ENCODE measurements at regions not wholly inside any gene's neighbourhood (a gene's known extent, or its start where the extent isn't known, plus 50 kb on each side); places are given as distances from the start of the nearest gene placed in this dataset.

DNA sequence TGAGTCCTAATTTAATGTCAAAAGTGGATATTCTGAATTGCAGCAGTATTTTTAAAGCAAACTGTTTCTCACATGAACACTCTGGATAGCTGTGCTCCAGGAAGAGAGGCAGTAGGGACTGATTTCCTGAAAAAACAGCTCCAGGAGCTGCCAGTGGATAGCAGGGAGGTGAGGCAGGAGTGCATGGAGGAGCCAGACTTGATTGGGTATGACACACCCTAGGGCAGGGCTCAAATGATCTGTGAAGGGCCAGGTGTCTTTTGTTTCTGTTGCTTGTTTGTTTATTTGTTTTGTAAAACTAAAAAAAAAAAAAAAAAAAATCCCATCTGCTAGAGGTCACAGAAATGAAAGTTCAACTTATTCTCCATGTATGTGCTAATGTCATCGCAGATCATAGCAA, 83.4 kb downstream of the ADRB2 start:
- TF ChIP-seq, protein P1, sequence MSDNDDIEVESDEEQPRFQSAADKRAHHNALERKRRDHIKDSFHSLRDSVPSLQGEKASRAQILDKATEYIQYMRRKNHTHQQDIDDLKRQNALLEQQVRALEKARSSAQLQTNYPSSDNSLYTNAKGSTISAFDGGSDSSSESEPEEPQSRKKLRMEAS (IDR thresholded peaks at IDR 0.05; ENCODE audit: low read depth, low read length): no peak
- TF ChIP-seq, protein P2, sequence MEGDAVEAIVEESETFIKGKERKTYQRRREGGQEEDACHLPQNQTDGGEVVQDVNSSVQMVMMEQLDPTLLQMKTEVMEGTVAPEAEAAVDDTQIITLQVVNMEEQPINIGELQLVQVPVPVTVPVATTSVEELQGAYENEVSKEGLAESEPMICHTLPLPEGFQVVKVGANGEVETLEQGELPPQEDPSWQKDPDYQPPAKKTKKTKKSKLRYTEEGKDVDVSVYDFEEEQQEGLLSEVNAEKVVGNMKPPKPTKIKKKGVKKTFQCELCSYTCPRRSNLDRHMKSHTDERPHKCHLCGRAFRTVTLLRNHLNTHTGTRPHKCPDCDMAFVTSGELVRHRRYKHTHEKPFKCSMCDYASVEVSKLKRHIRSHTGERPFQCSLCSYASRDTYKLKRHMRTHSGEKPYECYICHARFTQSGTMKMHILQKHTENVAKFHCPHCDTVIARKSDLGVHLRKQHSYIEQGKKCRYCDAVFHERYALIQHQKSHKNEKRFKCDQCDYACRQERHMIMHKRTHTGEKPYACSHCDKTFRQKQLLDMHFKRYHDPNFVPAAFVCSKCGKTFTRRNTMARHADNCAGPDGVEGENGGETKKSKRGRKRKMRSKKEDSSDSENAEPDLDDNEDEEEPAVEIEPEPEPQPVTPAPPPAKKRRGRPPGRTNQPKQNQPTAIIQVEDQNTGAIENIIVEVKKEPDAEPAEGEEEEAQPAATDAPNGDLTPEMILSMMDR (IDR thresholded peaks at IDR 0.05; ENCODE audit: low read depth, low read length): no peak
- TF ChIP-seq POLR2A (IDR thresholded peaks at IDR 0.05; ENCODE audit: extremely low read depth, insufficient read length): no peak
- no peak for TF ChIP-seq MYC (IDR thresholded peaks at IDR 0.05; ENCODE audit: low read depth, low read length)

All from NB4 (cell line).